Erythroblast (primary cell): ENCODE measurements at regions not wholly inside any gene's neighbourhood (a gene's known extent, or its start where the extent isn't known, plus 50 kb on each side); places are given as distances from the start of the nearest gene placed in this dataset.

Experiments
- DNase-seq, 2 experiments: peaks; one replicate each; lab custom pipeline; 2025; lab: John Stamatoyannopoulos, UW
- GATA1 ChIP-seq: IDR thresholded peaks from 2 replicates; pipeline ENCODE4 v1.6.1; 2011; ENCODE audit warnings: low read depth, mild to moderate bottlenecking, control low read depth, low read length, moderate library complexity
- POLR2A ChIP-seq: IDR thresholded peaks from 2 replicates; pipeline ENCODE4 v1.6.1; 2011; ENCODE audit warnings: mild to moderate bottlenecking, low read length

GRCh38 chr22:49527611-49528419 lies 299.9 kb downstream of the BRD1 start:
- DNase-seq: peak in 1 of 2 experiments; percentile 35
- no peak for TF ChIP-seq GATA1
- no peak for TF ChIP-seq POLR2A

- TF ChIP-seq POLR2A: no peak
- TF ChIP-seq GATA1: no peak
- peak in 1 of 2 experiments; percentile 23 for DNase-seq
Observed at GRCh38 chr22:49525801-49526535, 301.7 kb downstream of the BRD1 start.

- TF ChIP-seq POLR2A: no peak
- no peak for TF ChIP-seq GATA1
- DNase-seq: no peak
Observed at GRCh38 chr22:49525360-49525759, 302.3 kb downstream of the BRD1 start.

GRCh38 chr22:49524362-49524761 lies 303.3 kb downstream of the BRD1 start:
- no peak for DNase-seq
- TF ChIP-seq GATA1 (no peak), POLR2A (no peak)

GRCh38 chr22:49523374-49524008 lies 304.2 kb downstream of the BRD1 start:
- no peak for DNase-seq
- no peak for TF ChIP-seq GATA1
- no peak for TF ChIP-seq POLR2A

GRCh38 chr22:49522582-49523373 lies 304.9 kb downstream of the BRD1 start:
- DNase-seq: no peak
- TF ChIP-seq POLR2A (no peak), GATA1 (no peak)

GRCh38 chr22:49521787-49522224 lies 305.9 kb downstream of the BRD1 start:
- no peak for DNase-seq
- no peak for TF ChIP-seq POLR2A
- TF ChIP-seq GATA1: no peak

GRCh38 chr22:49519117-49519737 lies 308.4 kb downstream of the BRD1 start:
- TF ChIP-seq GATA1 (no peak), POLR2A (no peak)
- DNase-seq: no peak

- no peak for DNase-seq
- TF ChIP-seq POLR2A (no peak), GATA1 (no peak)
Observed at GRCh38 chr22:49518436-49518970, 309.2 kb downstream of the BRD1 start.

GRCh38 chr22:49517667-49518185 lies 309.9 kb downstream of the BRD1 start:
- TF ChIP-seq POLR2A: no peak
- no peak for TF ChIP-seq GATA1
- no peak for DNase-seq

GRCh38 chr22:49517211-49517610 lies 310.5 kb downstream of the BRD1 start:
- DNase-seq: no peak
- TF ChIP-seq GATA1 (no peak), POLR2A (no peak)

- no peak for TF ChIP-seq POLR2A
- no peak for TF ChIP-seq GATA1
- no peak for DNase-seq
Observed at GRCh38 chr22:49515475-49515874, 312.2 kb downstream of the BRD1 start.

- no peak for DNase-seq
- no peak for TF ChIP-seq POLR2A
- no peak for TF ChIP-seq GATA1
Observed at GRCh38 chr22:49514641-49515040, 313.0 kb downstream of the BRD1 start.

GRCh38 chr22:49514211-49514610 lies 313.5 kb downstream of the BRD1 start:
- no peak for DNase-seq
- no peak for TF ChIP-seq POLR2A
- no peak for TF ChIP-seq GATA1
